OCI-LY1 (cell line): ENCODE measurements at regions not wholly inside any gene's neighbourhood (a gene's known extent, or its start where the extent isn't known, plus 50 kb on each side); places are given as distances from the start of the nearest gene placed in this dataset.

Experiments used
- H2AFZ ChIP-seq: fragments of 200-600 bp; sonication (generic), shearing (Covaris generic); 2 replicates; pipeline ENCODE4 v1.6.0; 2014; ENCODE audit warnings: antibody characterized with exemption, mild to moderate bottlenecking, low read length
- H3F3A ChIP-seq: fragments of 200-600 bp; sonication (generic), shearing (Covaris generic); 2 replicates; pipeline ENCODE4 v1.6.0; 2014; ENCODE audit warnings: mild to moderate bottlenecking, antibody characterized with exemption, low read length, moderate library complexity; ENCODE audit not compliant: insufficient read depth
- H3K27ac ChIP-seq: fragments of 200-600 bp; sonication (generic); 2 replicates; pipeline ENCODE4 v1.5.1; 2014; ENCODE audit warnings: low read length, mixed run types, mild to moderate bottlenecking, low read depth; ENCODE audit not compliant: poor library complexity, severe bottlenecking
- H3K27me3 ChIP-seq: fragments of 200-600 bp; sonication (generic); 2 replicates; pipeline ENCODE4 v1.6.0; 2014; ENCODE audit warnings: antibody characterized with exemption, mild to moderate bottlenecking, low read length, moderate library complexity; ENCODE audit not compliant: insufficient read depth
- H3K36me3 ChIP-seq: fragments of 200-600 bp; sonication (generic); 2 replicates; pipeline ENCODE4 v1.6.1; 2014; ENCODE audit warnings: mild to moderate bottlenecking, antibody characterized with exemption, low read length, moderate library complexity, mixed read lengths; ENCODE audit not compliant: insufficient read depth
- H3K4me1 ChIP-seq: fragments of 200-600 bp; sonication (generic); 2 replicates; pipeline ENCODE4 v1.5.1; 2014; ENCODE audit warnings: mild to moderate bottlenecking, low read length, moderate library complexity; ENCODE audit not compliant: insufficient read depth, severe bottlenecking
- H3K4me2 ChIP-seq: fragments of 200-600 bp; sonication (generic), shearing (Covaris generic); 2 replicates; pipeline ENCODE4 v1.6.1; 2014; ENCODE audit warnings: low read length
- H3K4me3 ChIP-seq: fragments of 200-600 bp; sonication (generic); 2 replicates; pipeline ENCODE4 v1.5.1; 2014; ENCODE audit warnings: low read length, low read depth, mild to moderate bottlenecking, mixed read lengths; ENCODE audit not compliant: poor library complexity, severe bottlenecking
- H3K79me2 ChIP-seq: fragments of 200-600 bp; shearing (Covaris generic); 2 replicates; pipeline ENCODE4 v1.6.1; 2016; ENCODE audit warnings: mixed run types, low read length, mixed read lengths; ENCODE audit not compliant: insufficient read depth
- H3K9ac ChIP-seq: fragments of 200-600 bp; sonication (generic), shearing (Covaris generic); 2 replicates; pipeline ENCODE4 v1.6.1; 2014; ENCODE audit warnings: mild to moderate bottlenecking, low read length, mixed read lengths
- H3K9me2 ChIP-seq: fragments of 200-600 bp; sonication (generic), shearing (Covaris generic); 2 replicates; pipeline ENCODE4 v1.6.1; 2014; ENCODE audit warnings: low read depth, mild to moderate bottlenecking, low read length, mixed read lengths
- H3K9me3 ChIP-seq: fragments of 200-600 bp; shearing (Covaris generic); 2 replicates; pipeline ENCODE4 v1.6.1; 2014; ENCODE audit warnings: low read length, mixed read lengths
- H4K20me1 ChIP-seq: fragments of 200-600 bp; sonication (generic), shearing (Covaris generic); 2 replicates; pipeline ENCODE4 v1.6.0; 2016; ENCODE audit warnings: mild to moderate bottlenecking, low read length; ENCODE audit not compliant: insufficient read depth
- EZH2 ChIP-seq: fragments of 200-600 bp; sonication (generic), shearing (Covaris generic); IDR thresholded peaks from 2 replicates; pipeline ENCODE4 v1.8.0; 2017; ENCODE audit warnings: borderline replicate concordance, mixed run types, mild to moderate bottlenecking, antibody characterized with exemption, low read length, moderate library complexity, mixed read lengths
- TF ChIP-seq, protein P1 (sequence below): fragments of 200-600 bp; sonication (generic), shearing (Covaris generic); IDR thresholded peaks from 2 replicates; pipeline ENCODE4 v1.5.1; 2017; ENCODE audit warnings: mild to moderate bottlenecking, antibody characterized with exemption, low read length, moderate library complexity, mixed read lengths

DNA sequence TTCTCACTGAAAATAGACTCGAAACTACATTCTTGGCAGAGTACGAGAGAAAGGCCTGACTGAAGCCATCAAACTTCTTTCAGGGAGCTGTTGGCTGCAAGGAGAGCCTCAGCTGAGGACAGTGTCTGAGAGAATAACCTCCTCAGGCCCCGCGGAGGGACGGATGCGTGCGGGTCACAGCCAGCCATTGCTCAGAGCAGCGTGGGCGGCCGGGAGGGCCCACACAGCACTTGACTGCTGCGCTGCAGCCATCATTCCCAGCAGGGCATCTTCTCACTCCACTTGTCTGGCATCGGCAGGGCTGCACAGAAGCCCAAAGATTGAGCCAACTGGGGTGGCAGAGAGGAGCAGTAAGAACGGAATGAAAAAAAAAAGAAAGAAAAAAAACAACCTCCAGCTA, 113.5 kb downstream of the XCL2 start:
- no peaks in the 10 kb centered on the region for H3K79me2 ChIP-seq
- no peak overlapping the region for H3K4me2 ChIP-seq
- no peak overlapping the region for H2AFZ ChIP-seq
- H3K4me3 ChIP-seq: no peak overlapping the region
- H3K9me3 ChIP-seq: no peaks in the 10 kb centered on the region
- H3K27ac ChIP-seq: no peak overlapping the region
- no peaks in the 10 kb centered on the region for H4K20me1 ChIP-seq
- H3K36me3 ChIP-seq: no peaks in the 10 kb centered on the region
- no peaks in the 10 kb centered on the region for H3K4me1 ChIP-seq
- no peaks in the 10 kb centered on the region for H3K9me2 ChIP-seq
- no peak overlapping the region for H3K9ac ChIP-seq
- H3K27me3 ChIP-seq: no peaks in the 10 kb centered on the region
- H3F3A ChIP-seq: no peaks in the 10 kb centered on the region
- TF ChIP-seq, protein P1, sequence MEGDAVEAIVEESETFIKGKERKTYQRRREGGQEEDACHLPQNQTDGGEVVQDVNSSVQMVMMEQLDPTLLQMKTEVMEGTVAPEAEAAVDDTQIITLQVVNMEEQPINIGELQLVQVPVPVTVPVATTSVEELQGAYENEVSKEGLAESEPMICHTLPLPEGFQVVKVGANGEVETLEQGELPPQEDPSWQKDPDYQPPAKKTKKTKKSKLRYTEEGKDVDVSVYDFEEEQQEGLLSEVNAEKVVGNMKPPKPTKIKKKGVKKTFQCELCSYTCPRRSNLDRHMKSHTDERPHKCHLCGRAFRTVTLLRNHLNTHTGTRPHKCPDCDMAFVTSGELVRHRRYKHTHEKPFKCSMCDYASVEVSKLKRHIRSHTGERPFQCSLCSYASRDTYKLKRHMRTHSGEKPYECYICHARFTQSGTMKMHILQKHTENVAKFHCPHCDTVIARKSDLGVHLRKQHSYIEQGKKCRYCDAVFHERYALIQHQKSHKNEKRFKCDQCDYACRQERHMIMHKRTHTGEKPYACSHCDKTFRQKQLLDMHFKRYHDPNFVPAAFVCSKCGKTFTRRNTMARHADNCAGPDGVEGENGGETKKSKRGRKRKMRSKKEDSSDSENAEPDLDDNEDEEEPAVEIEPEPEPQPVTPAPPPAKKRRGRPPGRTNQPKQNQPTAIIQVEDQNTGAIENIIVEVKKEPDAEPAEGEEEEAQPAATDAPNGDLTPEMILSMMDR: no peak
- TF ChIP-seq EZH2: no peak

DNA sequence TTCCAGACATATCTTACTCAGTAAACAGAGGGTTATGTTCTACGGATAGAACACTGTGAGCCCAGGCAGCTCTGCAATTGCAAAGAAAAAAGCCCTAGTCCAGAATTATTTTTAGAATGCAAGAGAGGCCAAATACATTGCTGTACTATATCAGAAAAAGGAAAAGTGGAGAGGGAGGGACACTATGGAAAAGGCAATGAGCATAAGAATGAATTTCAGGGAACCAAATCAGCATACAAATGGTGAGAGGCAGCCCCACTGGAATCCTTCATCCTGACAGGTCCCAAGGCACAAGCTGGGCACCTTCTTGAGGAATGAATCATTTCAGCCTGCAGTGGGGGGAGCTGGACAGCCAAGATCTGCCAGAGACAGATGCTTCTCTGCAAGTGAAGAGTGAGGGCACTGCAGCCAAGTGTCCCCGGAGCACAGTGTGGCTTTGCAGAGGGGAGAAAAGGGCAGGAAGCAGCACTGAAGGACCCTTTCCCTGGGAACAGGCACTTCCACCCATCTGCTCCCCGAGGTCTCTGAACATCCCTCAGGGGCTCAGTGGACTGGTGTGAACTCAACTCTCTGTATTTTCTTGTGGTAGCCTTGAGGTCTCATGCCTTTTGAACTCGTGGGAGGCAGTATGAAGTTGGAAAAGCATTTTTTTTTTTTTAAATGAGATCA, 115.6 kb downstream of the XCL2 start:
- H3F3A ChIP-seq: no peaks in the 10 kb centered on the region
- H3K9me3 ChIP-seq: no peaks in the 10 kb centered on the region
- no peaks in the 10 kb centered on the region for H3K9me2 ChIP-seq
- H3K9ac ChIP-seq: no peak overlapping the region
- TF ChIP-seq, protein P1: no peak
- no peak for TF ChIP-seq EZH2
- no peaks in the 10 kb centered on the region for H3K36me3 ChIP-seq
- no peaks in the 10 kb centered on the region for H3K4me1 ChIP-seq
- H3K79me2 ChIP-seq: no peaks in the 10 kb centered on the region
- no peak overlapping the region for H3K4me3 ChIP-seq
- no peak overlapping the region for H3K4me2 ChIP-seq
- H3K27ac ChIP-seq: no peak overlapping the region
- H3K27me3 ChIP-seq: no peaks in the 10 kb centered on the region
- no peaks in the 10 kb centered on the region for H4K20me1 ChIP-seq
- H2AFZ ChIP-seq: no peak overlapping the region

DNA sequence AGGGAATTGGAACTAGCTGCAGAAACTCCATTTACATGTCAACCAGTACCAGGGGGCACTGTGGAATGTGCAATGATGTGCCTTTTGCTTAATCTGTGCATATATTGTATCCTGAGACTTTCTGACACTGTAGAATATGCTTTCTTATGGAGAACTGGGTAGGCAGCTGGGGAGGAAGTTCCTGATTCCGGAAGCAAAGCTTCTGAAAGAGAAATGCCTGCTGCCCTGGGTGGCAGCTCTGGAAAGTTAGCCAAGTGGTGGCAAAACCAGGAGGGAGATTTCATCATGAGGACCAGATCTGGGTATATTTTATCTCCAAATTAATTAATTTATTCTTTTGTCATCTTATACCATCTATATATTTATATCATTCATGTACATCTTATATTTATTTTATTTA, 116.7 kb downstream of the XCL2 start:
- Histone ChIP-seq H3F3A (no peaks in the 10 kb centered on the region), H3K9me2 (no peaks in the 10 kb centered on the region), H3K9ac (no peak overlapping the region), H3K4me3 (no peak overlapping the region), H4K20me1 (no peaks in the 10 kb centered on the region), H3K4me1 (no peaks in the 10 kb centered on the region), H2AFZ (no peak overlapping the region), H3K36me3 (no peaks in the 10 kb centered on the region), H3K27me3 (no peaks in the 10 kb centered on the region), H3K4me2 (no peak overlapping the region), H3K27ac (no peak overlapping the region), H3K9me3 (no peaks in the 10 kb centered on the region), H3K79me2 (no peaks in the 10 kb centered on the region)
- no peak for TF ChIP-seq EZH2
- TF ChIP-seq, protein P1: no peak
